HG02642 (cell line): ENCODE measurements at regions not wholly inside any gene's neighbourhood (a gene's known extent, or its start where the extent isn't known, plus 50 kb on each side); places are given as distances from the start of the nearest gene placed in this dataset.

Experiments
- ATAC-seq: cut with Tn5 transposase; IDR thresholded peaks from one replicate; pipeline ENCODE4 v1.9.1; 2021; ENCODE audit warnings: mild to moderate bottlenecking; ENCODE audit not compliant: unreplicated experiment, poor library complexity

GRCh38 chr6:22030730-22031619 lies 265.9 kb downstream of the PRL start:
- no peak for ATAC-seq

- no peak for ATAC-seq
Measured at GRCh38 chr6:22035690-22036089, 261.1 kb downstream of the PRL start.

- ATAC-seq, result no peak
Measured at GRCh38 chr6:22036275-22036674, 260.6 kb downstream of the PRL start.

GRCh38 chr6:22036699-22037098 lies 260.1 kb downstream of the PRL start:
- no peak for ATAC-seq

- ATAC-seq, result no peak
Measured at GRCh38 chr6:22041797-22042480, 254.9 kb downstream of the PRL start.

GRCh38 chr6:22042706-22043105 lies 254.1 kb downstream of the PRL start:
- no peak for ATAC-seq

- ATAC-seq, result no peak
Measured at GRCh38 chr6:22043284-22043962, 253.4 kb downstream of the PRL start.

GRCh38 chr6:22045261-22045912 lies 251.4 kb downstream of the PRL start:
- ATAC-seq, result no peak

GRCh38 chr6:22049002-22049401 lies 247.8 kb downstream of the PRL start:
- no peak for ATAC-seq

- ATAC-seq, result no peak
Measured at GRCh38 chr6:22053391-22053997, 243.3 kb downstream of the PRL start.

- ATAC-seq, result no peak
Measured at GRCh38 chr6:22056398-22056797, 240.4 kb downstream of the PRL start.

- ATAC-seq, result no peak
Measured at GRCh38 chr6:22057962-22058361, 238.9 kb downstream of the PRL start.

GRCh38 chr6:22059126-22059525 lies 237.7 kb downstream of the PRL start:
- no peak for ATAC-seq

GRCh38 chr6:22059946-22060345 lies 236.9 kb downstream of the PRL start:
- ATAC-seq, result no peak

- peak; percentile 77 for ATAC-seq
Measured at GRCh38 chr6:22062807-22063408, 233.9 kb downstream of the PRL start.

- no peak for ATAC-seq
Measured at GRCh38 chr6:22064558-22064957, 232.3 kb downstream of the PRL start.

GRCh38 chr6:22067122-22067521 lies 229.7 kb downstream of the PRL start:
- ATAC-seq, result no peak

- no peak for ATAC-seq
Measured at GRCh38 chr6:22067671-22068070, 229.2 kb downstream of the PRL start.

GRCh38 chr6:22068561-22069305 lies 228.1 kb downstream of the PRL start:
- peak; percentile 61 for ATAC-seq
